ENCODE measurements at regions not wholly inside any gene's neighbourhood (a gene's known extent, or its start where the extent isn't known, plus 50 kb on each side); places are given as distances from the start of the nearest gene placed in this dataset.

DNA sequence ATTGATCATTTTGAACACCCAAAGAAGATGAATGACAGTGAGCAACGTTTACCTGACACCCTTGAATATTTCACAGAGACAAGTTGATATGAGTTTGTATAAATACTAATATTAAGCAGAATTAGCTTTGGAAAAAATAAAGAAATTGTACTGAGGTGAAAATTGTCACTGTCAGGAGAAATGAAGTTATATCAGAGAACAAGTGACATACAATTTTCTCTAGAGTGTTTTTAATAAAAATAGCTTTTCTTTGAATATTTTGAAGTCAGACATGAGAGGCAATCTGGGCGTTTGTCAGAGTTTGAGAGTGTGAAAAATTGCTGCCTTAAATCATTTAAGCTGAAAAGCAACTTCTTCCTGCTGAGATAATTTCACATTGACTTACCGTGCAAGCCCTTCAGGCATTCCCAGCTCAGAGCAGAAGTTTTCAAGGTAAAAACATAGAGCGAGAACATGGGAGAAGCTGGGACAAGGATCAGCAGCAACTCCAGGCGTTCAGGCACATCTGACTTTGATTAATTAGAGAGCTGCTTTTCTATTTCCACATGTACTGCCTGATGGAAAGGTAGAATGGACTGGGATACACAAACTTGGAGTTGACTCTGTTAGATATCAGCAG is 535.9 kb downstream of the TFEC start:
- no peak for TF ChIP-seq ZFP36 (IDR thresholded peaks at IDR 0.05; ENCODE audit: low read depth, low read length, partially characterized antibody)
- TF ChIP-seq, protein P1, sequence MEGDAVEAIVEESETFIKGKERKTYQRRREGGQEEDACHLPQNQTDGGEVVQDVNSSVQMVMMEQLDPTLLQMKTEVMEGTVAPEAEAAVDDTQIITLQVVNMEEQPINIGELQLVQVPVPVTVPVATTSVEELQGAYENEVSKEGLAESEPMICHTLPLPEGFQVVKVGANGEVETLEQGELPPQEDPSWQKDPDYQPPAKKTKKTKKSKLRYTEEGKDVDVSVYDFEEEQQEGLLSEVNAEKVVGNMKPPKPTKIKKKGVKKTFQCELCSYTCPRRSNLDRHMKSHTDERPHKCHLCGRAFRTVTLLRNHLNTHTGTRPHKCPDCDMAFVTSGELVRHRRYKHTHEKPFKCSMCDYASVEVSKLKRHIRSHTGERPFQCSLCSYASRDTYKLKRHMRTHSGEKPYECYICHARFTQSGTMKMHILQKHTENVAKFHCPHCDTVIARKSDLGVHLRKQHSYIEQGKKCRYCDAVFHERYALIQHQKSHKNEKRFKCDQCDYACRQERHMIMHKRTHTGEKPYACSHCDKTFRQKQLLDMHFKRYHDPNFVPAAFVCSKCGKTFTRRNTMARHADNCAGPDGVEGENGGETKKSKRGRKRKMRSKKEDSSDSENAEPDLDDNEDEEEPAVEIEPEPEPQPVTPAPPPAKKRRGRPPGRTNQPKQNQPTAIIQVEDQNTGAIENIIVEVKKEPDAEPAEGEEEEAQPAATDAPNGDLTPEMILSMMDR (IDR thresholded peaks at IDR 0.05 in 2 of 3, conservative IDR thresholded peaks at IDR 0.05 in 1 of 3; ENCODE audit: insufficient read depth in 2 of 3, low read depth in 1 of 3, low read length in 3 of 3): no peak
- TF ChIP-seq, protein P2, sequence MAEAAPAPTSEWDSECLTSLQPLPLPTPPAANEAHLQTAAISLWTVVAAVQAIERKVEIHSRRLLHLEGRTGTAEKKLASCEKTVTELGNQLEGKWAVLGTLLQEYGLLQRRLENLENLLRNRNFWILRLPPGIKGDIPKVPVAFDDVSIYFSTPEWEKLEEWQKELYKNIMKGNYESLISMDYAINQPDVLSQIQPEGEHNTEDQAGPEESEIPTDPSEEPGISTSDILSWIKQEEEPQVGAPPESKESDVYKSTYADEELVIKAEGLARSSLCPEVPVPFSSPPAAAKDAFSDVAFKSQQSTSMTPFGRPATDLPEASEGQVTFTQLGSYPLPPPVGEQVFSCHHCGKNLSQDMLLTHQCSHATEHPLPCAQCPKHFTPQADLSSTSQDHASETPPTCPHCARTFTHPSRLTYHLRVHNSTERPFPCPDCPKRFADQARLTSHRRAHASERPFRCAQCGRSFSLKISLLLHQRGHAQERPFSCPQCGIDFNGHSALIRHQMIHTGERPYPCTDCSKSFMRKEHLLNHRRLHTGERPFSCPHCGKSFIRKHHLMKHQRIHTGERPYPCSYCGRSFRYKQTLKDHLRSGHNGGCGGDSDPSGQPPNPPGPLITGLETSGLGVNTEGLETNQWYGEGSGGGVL (CRISPR knock-in tag; IDR thresholded peaks at IDR 0.05): no peak
- no peak for TF ChIP-seq LCOR (CRISPR knock-in tag; IDR thresholded peaks at IDR 0.05)
- no peak for TF ChIP-seq HDAC1 (IDR thresholded peaks at IDR 0.05)
- TF ChIP-seq HNRNPL (IDR thresholded peaks at IDR 0.05; ENCODE audit: low read depth, low read length): no peak
- no peak for TF ChIP-seq RBM17 (IDR thresholded peaks at IDR 0.05; ENCODE audit: borderline replicate concordance, low read depth, low read length)
- no peak for TF ChIP-seq ZNF24 (IDR thresholded peaks at IDR 0.05)
- TF ChIP-seq JUND (IDR thresholded peaks at IDR 0.05; ENCODE audit: borderline replicate concordance, low read depth, low read length): no peak
- TF ChIP-seq JUND (tag; IDR thresholded peaks at IDR 0.05; ENCODE audit: borderline replicate concordance, low read depth, low read length): no peak
- TF ChIP-seq, protein P3, sequence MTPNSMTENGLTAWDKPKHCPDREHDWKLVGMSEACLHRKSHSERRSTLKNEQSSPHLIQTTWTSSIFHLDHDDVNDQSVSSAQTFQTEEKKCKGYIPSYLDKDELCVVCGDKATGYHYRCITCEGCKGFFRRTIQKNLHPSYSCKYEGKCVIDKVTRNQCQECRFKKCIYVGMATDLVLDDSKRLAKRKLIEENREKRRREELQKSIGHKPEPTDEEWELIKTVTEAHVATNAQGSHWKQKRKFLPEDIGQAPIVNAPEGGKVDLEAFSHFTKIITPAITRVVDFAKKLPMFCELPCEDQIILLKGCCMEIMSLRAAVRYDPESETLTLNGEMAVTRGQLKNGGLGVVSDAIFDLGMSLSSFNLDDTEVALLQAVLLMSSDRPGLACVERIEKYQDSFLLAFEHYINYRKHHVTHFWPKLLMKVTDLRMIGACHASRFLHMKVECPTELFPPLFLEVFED (CRISPR knock-in tag; conservative IDR thresholded peaks at IDR 0.05): no peak
